H1 (cell line): ENCODE measurements at regions not wholly inside any gene's neighbourhood (a gene's known extent, or its start where the extent isn't known, plus 50 kb on each side); places are given as distances from the start of the nearest gene placed in this dataset.

Experiments used
- CTCF ChIA-PET: fragments of 300-600 bp; sonication (Branson Sonifier 250); formaldehyde crosslinking; loops from one replicate; lab custom pipeline; 2021; ENCODE audit not compliant: partially characterized antibody; lab: Charles Lee
- POLR2A ChIA-PET: fragments of 300-600 bp; sonication (Branson Sonifier 250); formaldehyde crosslinking; loops from one replicate; lab custom pipeline; 2021; ENCODE audit warnings: inconsistent platforms; ENCODE audit not compliant: partially characterized antibody; lab: Charles Lee
- DNase-seq, 2 experiments: peaks; one replicate each; pipeline versions ENCODE4 v3.0.0 to v3.0.0-alpha.2; 2010 to 2022; ENCODE audit warnings: low spot score in 2 of 2, low read depth in 1 of 2, mixed read lengths in 1 of 2
- FAIRE-seq: peaks from 2 replicates; lab custom pipeline; 2011; peaks lifted over from hg19 to GRCh38; lab: Jason Lieb, UNC
- H2AFZ ChIP-seq: 2 replicates; pipeline ENCODE4 v1.8.1; 2012; ENCODE audit warnings: low read length, inconsistent platforms
- H2AK5ac ChIP-seq: 2 replicates; pipeline ENCODE4 v1.6.1; 2013; ENCODE audit warnings: low read depth, low read length
- H2BK120ac ChIP-seq: replicated peaks from 2 replicates; pipeline ENCODE3; 2013; ENCODE audit warnings: low read depth, low read length, inconsistent platforms
- H2BK12ac ChIP-seq: 2 replicates; pipeline ENCODE4 v1.6.1; 2013; ENCODE audit warnings: low read depth, low read length
- H2BK15ac ChIP-seq: 2 replicates; pipeline ENCODE4 v1.6.1; 2013; ENCODE audit warnings: low read length
- H2BK20ac ChIP-seq: 2 replicates; pipeline ENCODE4 v1.6.1; 2013; ENCODE audit warnings: low read length
- H2BK5ac ChIP-seq: 2 replicates; pipeline ENCODE4 v1.6.1; 2013; ENCODE audit warnings: low read depth, low read length
- H3K14ac ChIP-seq: 2 replicates; pipeline ENCODE4 v1.6.1; 2013; ENCODE audit warnings: inconsistent platforms; ENCODE audit not compliant: insufficient read length
- H3K18ac ChIP-seq: 2 replicates; pipeline ENCODE4 v1.6.1; 2013; ENCODE audit warnings: low read length; ENCODE audit errors: extremely low read depth
- H3K23ac ChIP-seq: 2 replicates; pipeline ENCODE4 v1.6.1; 2013; ENCODE audit warnings: inconsistent platforms; ENCODE audit not compliant: insufficient read length
- H3K23me2 ChIP-seq: 2 replicates; pipeline ENCODE4 v1.6.1; 2013; ENCODE audit warnings: low read depth, low read length
- H3K27ac ChIP-seq: 2 replicates; pipeline ENCODE4 v1.6.1; 2011; ENCODE audit warnings: low read depth, low read length, inconsistent platforms
- H3K27me3 ChIP-seq, 4 experiments: replicated peaks in 1 of 4; 1 replicate in 1 of 4; 2 replicates in 3 of 4; pipeline versions ENCODE4 v1.6.1 to v1.8.1; 2011 to 2013; ENCODE audit warnings: low read length in 3 of 4, mild to moderate bottlenecking in 3 of 4, inconsistent platforms in 2 of 4, mixed read lengths in 2 of 4, moderate library complexity in 1 of 4; ENCODE audit not compliant: control insufficient read depth in 3 of 4, insufficient read depth in 3 of 4; ENCODE audit errors: extremely low read depth in 1 of 4
- H3K36me3 ChIP-seq, 4 experiments: 2 replicates each; pipeline versions ENCODE4 v1.6.1 to v1.8.1; 2011 to 2013; ENCODE audit warnings: mild to moderate bottlenecking in 4 of 4, low read length in 3 of 4, moderate library complexity in 2 of 4, control low read depth in 1 of 4, inconsistent platforms in 1 of 4; ENCODE audit not compliant: insufficient read depth in 4 of 4, control insufficient read depth in 2 of 4
- H3K4ac ChIP-seq: replicated peaks from 2 replicates; pipeline ENCODE3; 2013; ENCODE audit warnings: low read length, low read depth, mixed read lengths, inconsistent platforms; ENCODE audit not compliant: insufficient read length
- H3K4me1 ChIP-seq, 4 experiments: replicated peaks in 1 of 4; 1 replicate in 1 of 4; 2 replicates in 3 of 4; pipeline versions ENCODE4 v1.6.1 to v1.8.1; 2011 to 2013; ENCODE audit warnings: low read length in 3 of 4, inconsistent platforms in 2 of 4, mixed read lengths in 1 of 4; ENCODE audit not compliant: insufficient read depth in 4 of 4, control insufficient read depth in 3 of 4
- H3K4me2 ChIP-seq, 2 experiments: 2 replicates each; pipeline versions ENCODE4 v1.6.1 to v1.8.1; 2011 to 2013; ENCODE audit warnings: low read depth in 2 of 2, low read length in 2 of 2, control low read depth in 1 of 2, inconsistent platforms in 1 of 2, mild to moderate bottlenecking in 1 of 2; ENCODE audit not compliant: insufficient read depth in 1 of 2
- H3K4me3 ChIP-seq, 4 experiments: fragments of 200-600, 300-600 bp in 1 of 4; sonication (generic), shearing (Covaris generic), sonication (Bioruptor Twin) in 1 of 4; 2 replicates each; pipeline versions ENCODE4 v1.5.1 to v1.8.1; 2011 to 2016; ENCODE audit warnings: low read length in 4 of 4, low read depth in 3 of 4, control low read depth in 2 of 4, inconsistent platforms in 2 of 4, mild to moderate bottlenecking in 2 of 4, mixed read lengths in 1 of 4, moderate library complexity in 1 of 4; ENCODE audit not compliant: insufficient read depth in 2 of 4; ENCODE audit errors: extremely low read depth in 1 of 4
- H3K56ac ChIP-seq: replicated peaks from 2 replicates; pipeline ENCODE3; 2013; ENCODE audit warnings: low read depth, mild to moderate bottlenecking, mixed read lengths, low read length, inconsistent platforms; ENCODE audit not compliant: insufficient read length
- H3K79me1 ChIP-seq: 2 replicates; pipeline ENCODE4 v1.6.1; 2013; ENCODE audit warnings: low read depth, low read length, control low read depth
- H3K79me2 ChIP-seq, 2 experiments: 2 replicates each; pipeline versions ENCODE4 v1.6.1 to v1.8.1; 2012 to 2013; ENCODE audit warnings: low read length in 2 of 2, mild to moderate bottlenecking in 2 of 2, inconsistent platforms in 1 of 2; ENCODE audit not compliant: insufficient read depth in 2 of 2, control insufficient read depth in 1 of 2
- H3K9ac ChIP-seq, 4 experiments: replicated peaks in 1 of 4; 1 replicate in 1 of 4; 2 replicates in 3 of 4; pipeline versions ENCODE4 v1.6.1 to v1.8.1; 2011 to 2013; ENCODE audit warnings: low read depth in 3 of 4, low read length in 3 of 4, control low read depth in 2 of 4, mild to moderate bottlenecking in 2 of 4, moderate library complexity in 2 of 4, inconsistent platforms in 1 of 4; ENCODE audit errors: extremely low read depth in 1 of 4
- H3K9me3 ChIP-seq, 2 experiments: 2 replicates each; pipeline versions ENCODE4 v1.6.1 to v1.8.1; 2012 to 2013; ENCODE audit warnings: mild to moderate bottlenecking in 2 of 2, moderate library complexity in 2 of 2, control low read depth in 1 of 2, inconsistent platforms in 1 of 2, low read depth in 1 of 2, low read length in 1 of 2, mixed read lengths in 1 of 2; ENCODE audit not compliant: insufficient read depth in 2 of 2
- H4K20me1 ChIP-seq, 2 experiments: replicated peaks in 1 of 2; 2 replicates each; pipeline versions ENCODE3 to v1.8.1; 2011 to 2013; ENCODE audit warnings: inconsistent platforms in 2 of 2, low read length in 2 of 2, mild to moderate bottlenecking in 1 of 2; ENCODE audit not compliant: insufficient read depth in 2 of 2, control insufficient read depth in 1 of 2
- H4K5ac ChIP-seq: 2 replicates; pipeline ENCODE4 v1.6.1; 2013; ENCODE audit warnings: low read length, low read depth, mixed read lengths, inconsistent platforms; ENCODE audit not compliant: insufficient read length
- H4K8ac ChIP-seq: 2 replicates; pipeline ENCODE4 v1.8.0; 2013; ENCODE audit warnings: mild to moderate bottlenecking, moderate library complexity, low read length, inconsistent platforms; ENCODE audit not compliant: insufficient read depth; ENCODE audit errors: extremely low read depth
- H4K91ac ChIP-seq: replicated peaks from 2 replicates; pipeline ENCODE3; 2013; ENCODE audit warnings: low read length, mixed read lengths, inconsistent platforms; ENCODE audit not compliant: insufficient read length
- CREB1 ChIP-seq: IDR thresholded peaks from 2 replicates; pipeline ENCODE4 v1.6.1; 2012; ENCODE audit warnings: inconsistent platforms
- POU5F1 ChIP-seq: IDR thresholded peaks from 2 replicates; pipeline ENCODE4 v1.6.1; 2011; ENCODE audit warnings: low read depth, mild to moderate bottlenecking, low read length, moderate library complexity
- SIN3A ChIP-seq, 2 experiments: IDR thresholded peaks in 1 of 2; conservative IDR thresholded peaks in 1 of 2; 2 replicates each; pipeline ENCODE4 v1.6.1; 2011 to 2012; ENCODE audit warnings: low read length in 2 of 2, improper control_type of control experiment in 1 of 2, low read depth in 1 of 2, mild to moderate bottlenecking in 1 of 2

DNA sequence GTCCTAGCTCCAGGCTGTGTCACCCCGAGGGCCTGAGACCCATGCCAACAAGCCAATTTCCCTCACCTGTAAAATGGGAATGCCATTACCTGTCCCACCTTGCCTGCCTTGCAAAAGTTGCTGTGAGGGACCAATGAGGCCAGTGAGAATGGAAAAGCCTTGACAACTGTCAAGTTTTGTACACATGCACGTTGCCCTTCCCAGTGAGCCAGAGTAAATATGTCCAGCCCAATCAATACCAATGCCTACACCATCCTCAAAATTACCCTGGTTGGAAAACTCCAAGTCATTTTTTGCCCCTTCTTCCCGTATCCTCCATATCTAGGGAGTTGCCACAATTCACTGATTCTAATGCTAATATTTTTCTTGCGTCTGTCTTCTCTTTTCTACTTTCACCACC lies 73.5 kb upstream of the RASGRF1 start (continued):
- TF ChIP-seq POU5F1, result no peak

GRCh38 chr15:79163395-79163794 lies 72.8 kb upstream of the RASGRF1 start:
- H3K9ac ChIP-seq, result no peak overlapping the region
- no peak overlapping the region for H4K5ac ChIP-seq
- no peak overlapping the region for H2BK120ac ChIP-seq
- H3K79me2 ChIP-seq, result no peaks in the 10 kb centered on the region
- no peak overlapping the region for H2BK5ac ChIP-seq
- no peak overlapping the region for H4K8ac ChIP-seq
- ChIA-PET CTCF (no interaction called here), POLR2A (no interaction called here)
- no peak overlapping the region for H2AK5ac ChIP-seq
- no peak overlapping the region for H2BK12ac ChIP-seq
- no peak overlapping the region for H3K23ac ChIP-seq
- no peak overlapping the region for H3K4me2 ChIP-seq
- no peak overlapping the region for H3K56ac ChIP-seq
- no peak overlapping the region for H4K91ac ChIP-seq
- no peak for TF ChIP-seq CREB1
- no peak for TF ChIP-seq SIN3A (conservative IDR thresholded peaks at IDR 0.05 in 1 of 2, IDR thresholded peaks at IDR 0.05 in 1 of 2; ENCODE audit: low read depth in 1 of 2, low read length in 2 of 2)
- no peak overlapping the region for H3K14ac ChIP-seq
- H3K9me3 ChIP-seq, result no peaks in the 10 kb centered on the region
- no peak overlapping the region for H3K27ac ChIP-seq
- no peaks in the 10 kb centered on the region for H3K23me2 ChIP-seq
- no peaks in the 10 kb centered on the region for H3K4me1 ChIP-seq
- H4K20me1 ChIP-seq, result no peaks in the 10 kb centered on the region
- H2BK15ac ChIP-seq, result no peak overlapping the region
- H3K79me1 ChIP-seq, result no peaks in the 10 kb centered on the region
- no peak overlapping the region for H2AFZ ChIP-seq
- no peaks in the 10 kb centered on the region for H3K27me3 ChIP-seq
- no peak overlapping the region for H3K4me3 ChIP-seq
- no peak overlapping the region for H3K4ac ChIP-seq
- no peak overlapping the region for H3K18ac ChIP-seq
- FAIRE-seq (no peak), DNase-seq (no peak)
- no peak overlapping the region for H2BK20ac ChIP-seq
- no peaks in the 10 kb centered on the region for H3K36me3 ChIP-seq
